ENCODE measurements at regions not wholly inside any gene's neighbourhood (a gene's known extent, or its start where the extent isn't known, plus 50 kb on each side); places are given as distances from the start of the nearest gene placed in this dataset.

- TF ChIP-seq CTCF (IDR thresholded peaks at IDR 0.05) (no peak), POLR2A (IDR thresholded peaks at IDR 0.05) (no peak)
Measured at GRCh38 chr4:100632163-100632562, 114.3 kb upstream of the EMCN start.

Data from prostate gland (tissue), 2 donors.